NOMO-1 (cell line): ENCODE measurements at regions not wholly inside any gene's neighbourhood (a gene's known extent, or its start where the extent isn't known, plus 50 kb on each side); places are given as distances from the start of the nearest gene placed in this dataset.

ENCODE experiments used
- DNase-seq, 2 experiments: peaks; one replicate each; lab custom pipeline; 2025; ENCODE audit not compliant: unreplicated experiment in 2 of 2; lab: John Stamatoyannopoulos, UW

DNA sequence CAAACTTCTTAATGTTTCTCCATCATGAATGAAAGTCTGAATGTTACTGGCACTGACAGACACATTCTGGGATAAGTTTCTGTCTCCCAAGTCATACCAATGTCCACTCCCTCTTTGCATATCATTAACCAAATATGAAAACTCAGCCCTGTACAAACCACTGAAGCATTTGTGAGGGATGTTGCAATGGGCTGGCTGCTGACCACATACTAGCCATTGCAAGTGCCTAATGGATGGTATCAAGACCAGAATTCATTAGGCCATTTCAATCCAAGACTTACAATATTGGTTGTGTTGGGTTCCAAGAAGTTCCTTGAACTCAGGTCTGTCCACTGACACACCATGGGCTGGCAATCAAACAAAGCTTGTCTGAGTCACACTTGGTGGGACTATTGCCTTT is 73.8 kb downstream of the CBLN2 start:
- DNase-seq, result no peak

DNA sequence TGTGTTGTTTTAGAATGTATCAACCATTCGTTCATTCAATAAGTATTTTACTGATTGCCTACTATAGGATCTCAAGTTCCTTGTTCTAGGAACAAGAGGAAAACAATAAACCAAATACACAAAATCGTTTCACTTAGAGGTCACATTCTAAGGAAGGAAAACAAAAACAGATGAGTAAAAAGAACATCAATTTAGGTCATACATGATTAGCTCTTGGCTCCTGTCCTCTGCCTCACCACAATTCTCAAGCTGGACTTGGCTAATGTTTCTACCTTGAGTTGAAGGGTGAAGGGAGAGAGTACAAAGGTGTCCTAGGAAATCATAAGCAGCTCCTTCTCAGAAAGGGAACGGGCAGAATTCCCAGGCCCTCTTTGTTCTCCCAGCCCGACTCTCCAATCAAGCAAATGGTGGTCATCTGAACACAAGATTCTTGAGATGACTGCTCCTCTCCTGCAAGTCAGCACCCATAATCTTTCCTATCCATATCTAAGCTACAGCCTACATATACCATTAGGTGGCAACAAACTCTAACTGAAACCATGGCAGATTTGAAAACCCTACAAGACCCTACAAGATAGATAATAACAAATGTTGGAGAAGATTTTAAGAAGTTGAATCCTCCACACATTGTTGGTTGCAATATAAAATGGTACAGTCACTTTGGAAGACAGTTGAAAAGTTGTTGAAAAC is 76.0 kb downstream of the CBLN2 start:
- DNase-seq, result no peak

DNA sequence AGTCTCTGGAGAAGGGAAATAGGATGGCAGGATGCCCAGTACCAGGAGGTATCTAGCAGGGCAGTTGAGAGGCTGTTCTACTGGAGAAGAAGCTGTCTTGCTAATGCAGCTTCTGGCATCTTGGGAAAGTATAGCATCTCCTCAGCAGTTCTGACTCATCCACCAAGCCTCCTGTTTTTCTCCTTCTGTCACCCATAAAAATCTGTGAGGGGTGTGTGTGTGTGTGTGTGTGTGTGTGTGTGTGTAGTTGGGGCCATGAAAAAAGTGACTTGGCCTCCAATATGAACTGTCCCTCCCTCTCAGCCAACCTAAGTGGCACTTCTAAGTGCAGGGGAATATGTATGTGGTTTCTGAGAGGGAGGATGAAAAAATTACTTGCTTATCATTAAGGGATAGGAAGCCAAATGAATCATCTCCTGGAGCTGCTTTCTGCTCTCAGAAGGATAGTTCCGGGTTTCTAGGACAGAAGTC is 83.9 kb downstream of the CBLN2 start:
- DNase-seq, result no peak

DNA sequence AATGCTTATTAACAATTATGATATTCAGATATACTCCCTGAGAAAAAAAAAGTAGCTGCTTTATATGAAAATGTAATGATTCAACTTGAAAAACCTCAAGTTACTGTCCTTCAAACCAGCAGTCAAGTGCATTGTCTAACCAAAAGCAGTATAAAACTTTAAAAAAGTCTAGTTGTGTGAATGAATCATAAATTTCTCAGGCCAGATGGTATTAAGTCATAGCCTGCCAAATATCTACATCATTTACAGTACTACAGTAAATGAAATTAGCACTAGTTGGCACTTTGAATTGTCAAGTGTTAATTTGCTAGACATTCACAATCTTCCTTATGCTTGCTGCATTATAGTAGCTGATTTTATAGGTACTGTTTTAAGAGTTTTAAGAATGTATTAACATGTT is 85.9 kb downstream of the CBLN2 start:
- DNase-seq, result no peak

DNA sequence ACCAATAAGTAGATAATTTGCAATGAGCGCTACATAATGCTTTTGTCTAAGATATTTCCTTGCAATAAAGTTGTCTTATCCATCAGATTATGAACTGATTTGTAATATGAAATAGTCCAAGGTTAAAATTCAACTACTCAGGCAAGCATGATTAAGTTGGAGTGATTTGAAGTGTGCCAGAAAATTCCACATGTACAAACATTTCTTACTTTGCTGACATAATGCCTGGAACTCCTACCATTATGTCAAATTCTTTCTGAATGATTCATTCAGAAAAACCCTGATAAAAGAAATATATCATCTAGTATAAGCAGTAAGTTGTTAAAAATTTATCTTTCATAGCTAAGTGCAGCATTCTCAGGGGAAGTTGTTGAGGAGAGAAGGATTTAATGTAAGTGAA is 87.3 kb downstream of the CBLN2 start:
- DNase-seq, result no peak

DNA sequence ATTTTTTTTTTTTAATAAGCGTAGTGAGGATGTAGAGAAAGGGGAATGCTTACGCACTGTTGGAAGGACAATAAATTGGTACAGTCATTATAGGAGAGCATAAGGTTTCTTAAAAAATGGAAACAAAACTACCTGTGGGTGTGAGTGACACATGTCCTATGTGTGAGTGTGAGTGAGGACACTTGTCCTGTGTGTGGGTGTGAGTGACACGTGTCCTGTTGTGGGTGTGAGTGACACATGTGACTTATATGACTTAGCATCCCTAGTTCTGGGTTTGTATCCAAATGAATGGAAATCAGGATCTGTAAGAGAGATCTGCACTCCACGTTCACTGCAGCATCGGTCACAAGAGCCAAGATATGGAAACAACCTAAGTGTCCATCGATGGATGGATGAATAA is 91.8 kb downstream of the CBLN2 start:
- no peak for DNase-seq

DNA sequence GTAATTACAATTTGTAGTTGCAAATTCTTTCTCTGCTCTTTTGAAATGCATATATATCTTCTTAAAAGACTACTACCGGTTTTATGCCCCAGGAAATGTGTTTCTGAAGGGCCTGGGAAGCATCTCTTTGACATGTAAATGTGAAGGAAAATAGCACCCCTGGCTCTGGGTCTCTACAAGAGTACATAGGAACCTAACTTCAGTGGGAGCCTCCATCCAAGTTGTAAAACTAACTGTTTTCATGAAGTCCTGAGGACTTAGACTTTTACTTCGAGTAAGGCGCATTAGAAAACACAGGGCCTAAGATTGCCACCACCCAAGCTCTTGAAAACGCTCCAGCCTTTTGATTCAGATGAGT is 99.4 kb downstream of the CBLN2 start:
- DNase-seq, result no peak

DNA sequence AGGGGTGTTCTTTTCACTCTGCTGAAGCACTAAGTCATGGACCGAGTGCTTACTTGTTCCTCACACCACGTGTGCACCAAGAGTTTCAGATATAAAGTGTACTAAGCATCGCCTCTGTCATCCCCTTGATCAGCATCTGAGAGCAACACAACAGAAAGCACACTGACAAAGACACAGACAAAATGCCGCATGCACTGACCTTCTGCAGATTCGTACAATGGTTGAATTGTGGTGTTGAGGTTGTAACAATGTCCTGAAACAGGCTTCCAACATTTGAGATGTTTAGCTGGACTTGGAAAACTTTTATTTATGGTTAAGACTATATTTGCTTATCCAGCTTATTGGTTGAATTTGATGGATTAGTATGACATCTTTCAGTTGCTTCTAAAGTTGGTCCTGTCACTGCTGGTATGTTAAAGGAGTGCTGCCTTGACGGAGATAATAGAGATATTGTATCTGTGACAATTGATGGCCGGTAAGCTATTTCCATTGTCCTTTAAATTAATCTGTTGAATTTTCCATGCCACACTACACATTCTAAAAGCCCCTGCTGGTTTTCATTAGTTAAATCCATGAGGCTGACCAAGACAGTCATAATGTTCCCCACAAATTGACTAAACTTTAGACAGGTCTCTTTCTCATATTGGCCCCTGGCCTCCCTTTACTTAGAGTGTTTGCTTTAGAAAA is 99.9 kb downstream of the CBLN2 start:
- no peak for DNase-seq

DNA sequence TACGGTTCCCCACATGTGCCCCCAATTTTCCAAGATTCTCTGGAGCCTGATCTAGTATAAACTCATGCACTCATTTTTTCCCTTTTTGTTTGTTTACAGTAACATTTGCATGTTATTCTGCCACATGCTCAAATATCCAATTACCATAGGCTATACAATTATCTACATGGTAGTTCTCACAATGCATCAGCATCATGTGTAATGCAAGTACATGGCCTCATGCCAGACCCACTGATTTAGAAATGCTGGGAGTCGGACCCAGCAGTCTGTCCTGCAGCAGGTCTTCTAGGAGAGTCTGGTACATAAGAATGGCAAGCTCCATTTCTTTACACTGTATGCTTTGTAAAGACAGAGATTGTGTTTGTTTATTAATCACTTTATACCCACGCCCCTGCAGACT is 107.7 kb downstream of the CBLN2 start:
- DNase-seq, result no peak

DNA sequence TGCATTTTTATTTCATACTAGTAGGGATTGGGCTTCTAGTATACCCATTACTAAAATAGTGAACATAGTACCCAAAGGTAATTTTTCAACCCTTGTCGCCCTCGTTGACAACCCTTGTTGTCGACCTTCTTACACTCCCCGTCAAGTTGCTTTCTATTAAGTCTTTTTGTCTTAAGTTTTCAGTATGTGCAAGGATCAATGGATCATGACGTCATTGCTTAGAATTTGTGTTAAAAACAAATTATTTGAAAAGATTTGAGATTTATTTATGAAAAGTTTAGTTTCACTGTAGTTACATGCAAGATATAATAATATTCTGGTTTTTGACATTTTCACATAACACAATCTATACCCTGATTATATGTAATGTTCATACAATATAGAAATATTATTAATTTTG is 110.4 kb downstream of the CBLN2 start:
- DNase-seq, result no peak

DNA sequence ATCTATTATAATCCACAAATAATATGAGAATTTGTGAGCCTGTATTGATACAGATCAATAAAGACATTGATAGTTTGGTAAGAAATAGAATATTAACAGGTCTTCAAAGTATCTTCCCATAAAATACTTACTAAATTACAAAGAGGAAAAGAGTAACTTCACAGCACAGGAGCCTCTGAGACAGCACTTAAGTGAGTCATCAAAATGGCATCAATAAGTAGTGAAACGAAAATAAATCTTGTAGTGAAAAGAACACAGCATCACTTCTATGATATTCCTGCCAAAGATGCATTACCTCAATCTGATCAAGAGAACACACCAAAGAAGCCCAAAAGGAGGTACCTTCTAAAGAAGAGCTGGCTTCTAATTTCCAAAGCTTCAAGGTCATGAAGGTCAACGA is 116.4 kb downstream of the CBLN2 start:
- DNase-seq, result no peak

DNA sequence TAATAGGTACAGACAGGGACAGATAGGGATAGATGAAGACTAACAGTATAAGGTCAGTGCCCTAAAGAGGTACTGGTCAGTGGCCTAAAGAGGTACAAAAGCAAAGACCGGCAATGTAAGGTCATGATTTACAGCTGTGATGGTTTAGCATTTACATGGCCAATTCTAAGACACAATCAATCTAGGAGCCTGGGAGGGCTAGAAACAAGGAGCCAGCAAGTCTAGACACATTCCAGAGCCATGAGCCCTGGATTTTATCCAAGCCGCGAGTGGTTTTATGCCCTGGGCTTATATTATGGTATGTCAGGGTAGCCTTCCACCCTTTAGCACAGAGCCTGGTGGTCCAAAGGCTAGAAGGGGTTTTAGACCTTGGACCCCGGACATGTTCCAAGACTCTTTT is 124.2 kb downstream of the CBLN2 start:
- no peak for DNase-seq

DNA sequence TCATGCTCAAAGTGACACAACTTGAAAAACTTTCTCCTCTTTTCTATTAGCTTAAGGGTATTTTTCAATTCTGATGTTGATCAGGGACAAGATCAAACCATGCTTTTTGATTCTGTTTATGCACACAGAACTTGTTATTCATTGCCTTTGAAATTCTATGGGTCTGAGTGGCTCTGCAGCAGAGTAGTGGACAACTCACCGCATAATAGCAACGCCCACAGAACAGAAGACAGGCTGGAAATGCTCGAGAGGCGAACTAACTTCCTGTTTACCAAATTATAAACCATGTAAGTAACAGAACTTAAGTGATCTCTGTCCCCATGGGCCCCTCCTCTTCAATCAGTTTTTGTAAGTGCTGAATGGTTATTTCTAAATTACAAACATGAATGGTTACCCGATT is 131.2 kb downstream of the CBLN2 start:
- DNase-seq, result no peak

DNA sequence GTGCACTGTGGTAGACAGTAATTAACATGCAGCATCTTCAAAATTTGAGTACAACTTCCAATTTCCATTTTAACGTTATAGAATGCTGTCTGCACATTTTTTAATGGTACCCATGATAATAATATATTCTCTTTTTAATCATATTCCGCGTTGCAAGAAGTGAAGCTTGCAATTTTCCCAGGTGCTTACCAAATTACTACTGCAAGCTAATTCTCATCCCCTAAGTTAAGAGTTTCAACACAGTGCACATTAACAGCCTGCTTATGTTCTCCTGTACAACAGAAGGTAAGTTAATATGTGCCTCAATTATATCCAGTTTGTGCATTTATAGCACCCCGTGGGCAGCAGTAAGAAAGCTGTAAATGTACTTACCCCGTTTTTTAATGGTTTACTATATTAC is 132.9 kb downstream of the CBLN2 start:
- no peak for DNase-seq

DNA sequence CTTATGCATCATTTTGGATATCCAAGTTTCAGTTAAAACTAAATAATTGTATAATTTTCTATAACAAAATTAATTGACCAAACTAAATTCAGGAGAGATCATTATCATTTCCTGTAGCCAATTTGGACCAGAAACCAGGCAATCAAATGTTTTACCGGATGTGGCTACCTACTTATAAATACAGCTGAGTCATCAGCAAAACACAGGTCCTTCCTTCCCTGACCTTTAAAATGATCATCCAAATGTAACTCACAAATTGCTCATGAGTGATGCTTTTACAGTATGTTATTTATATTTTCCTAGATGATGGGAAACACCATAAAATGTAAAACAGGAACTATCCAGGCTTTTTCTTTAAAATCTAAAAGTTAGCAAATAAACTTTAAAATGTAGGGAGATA is 133.7 kb downstream of the CBLN2 start:
- no peak for DNase-seq

DNA sequence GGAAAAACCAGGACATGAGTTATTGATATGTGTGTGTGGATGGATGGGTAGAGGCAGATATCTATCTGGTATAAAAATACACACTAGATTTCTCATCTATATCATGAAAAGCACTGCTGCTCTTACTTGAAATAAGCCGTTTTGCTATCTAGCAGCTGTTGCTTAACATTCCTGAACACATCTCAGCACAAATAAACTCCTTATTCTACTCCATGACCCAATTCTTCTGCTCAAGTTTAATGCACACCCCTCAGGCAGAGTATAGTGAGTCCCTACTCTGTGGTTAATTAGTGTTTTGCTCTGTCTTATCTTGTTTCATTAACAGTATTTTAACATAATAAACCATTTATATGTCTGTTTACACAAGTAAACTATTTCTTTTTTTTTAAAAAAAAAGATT is 134.2 kb downstream of the CBLN2 start:
- DNase-seq, result no peak

DNA sequence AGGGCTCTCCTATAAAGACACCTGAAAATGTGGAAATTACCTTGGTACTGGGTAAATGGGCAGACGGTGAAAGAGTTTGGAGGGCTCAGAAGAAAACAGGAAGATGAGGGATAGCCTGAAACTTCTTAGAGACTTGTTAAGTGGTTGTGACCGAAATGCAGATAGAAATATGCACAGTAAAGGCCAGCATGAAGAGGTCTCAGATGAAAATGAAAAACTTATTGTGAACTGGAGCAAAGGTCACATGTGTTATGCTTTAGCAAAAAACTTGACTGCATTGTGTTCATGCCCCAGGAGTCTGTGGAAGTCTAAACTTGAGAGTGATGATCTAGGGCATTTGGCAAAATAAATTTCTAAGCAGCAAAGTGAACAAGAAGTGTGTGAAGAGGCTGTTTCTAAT is 137.1 kb downstream of the CBLN2 start:
- DNase-seq, result no peak

DNA sequence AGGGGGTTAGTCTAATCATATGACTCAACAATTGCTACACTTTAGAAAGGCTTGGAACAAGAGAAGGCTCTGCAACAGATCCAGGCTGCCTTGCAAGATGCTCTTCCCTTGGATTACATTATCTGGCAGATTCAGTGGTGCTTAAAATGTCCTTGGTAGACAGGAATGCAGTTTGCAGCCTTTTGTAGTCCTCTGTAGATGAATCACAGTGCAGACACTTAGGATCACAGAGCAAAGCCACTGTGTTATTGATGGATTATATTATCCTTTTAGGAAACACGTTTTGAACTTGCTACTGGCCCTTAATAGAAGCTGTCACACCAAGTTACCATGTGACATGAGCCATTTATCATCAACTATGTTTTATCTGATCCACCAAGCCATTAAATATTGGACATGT is 152.2 kb downstream of the CBLN2 start:
- DNase-seq, result no peak

DNA sequence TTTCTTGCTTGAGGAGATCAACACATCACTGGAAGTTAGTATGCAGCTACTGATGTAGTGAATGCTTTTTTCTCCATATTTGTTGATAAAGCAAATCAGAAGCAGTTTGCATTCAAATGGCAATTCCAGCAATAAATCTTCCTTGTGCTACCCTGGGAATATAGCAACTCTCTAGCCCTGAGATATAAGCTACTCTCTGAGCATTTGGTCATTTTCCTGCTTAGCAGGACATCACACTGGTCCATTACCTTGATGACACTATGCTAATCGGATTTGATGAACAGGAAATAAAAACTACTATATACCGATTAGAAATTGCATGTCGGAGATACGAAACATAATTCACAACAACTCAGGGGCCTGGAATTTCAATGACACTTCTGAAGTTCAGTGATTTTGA is 152.7 kb downstream of the CBLN2 start:
- no peak for DNase-seq

DNA sequence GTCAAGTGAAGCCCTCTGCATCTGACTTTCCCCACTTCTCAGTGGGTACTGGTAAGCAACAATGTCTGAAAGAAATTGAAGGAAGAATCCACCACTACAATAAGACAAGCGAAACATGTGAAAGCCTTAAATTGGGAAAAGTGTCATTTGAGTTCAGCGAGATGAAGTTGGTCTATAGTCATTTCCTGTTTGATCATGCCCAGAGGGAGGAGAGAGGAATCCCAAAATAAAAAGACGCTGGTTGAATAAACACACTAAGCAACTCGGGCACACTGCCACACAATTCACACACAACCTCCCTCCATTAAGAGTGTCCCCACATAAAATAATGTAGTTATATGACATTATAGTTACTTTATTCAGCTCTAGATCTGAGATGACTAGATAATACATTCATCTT is 166.1 kb downstream of the CBLN2 start:
- DNase-seq, result no peak

DNA sequence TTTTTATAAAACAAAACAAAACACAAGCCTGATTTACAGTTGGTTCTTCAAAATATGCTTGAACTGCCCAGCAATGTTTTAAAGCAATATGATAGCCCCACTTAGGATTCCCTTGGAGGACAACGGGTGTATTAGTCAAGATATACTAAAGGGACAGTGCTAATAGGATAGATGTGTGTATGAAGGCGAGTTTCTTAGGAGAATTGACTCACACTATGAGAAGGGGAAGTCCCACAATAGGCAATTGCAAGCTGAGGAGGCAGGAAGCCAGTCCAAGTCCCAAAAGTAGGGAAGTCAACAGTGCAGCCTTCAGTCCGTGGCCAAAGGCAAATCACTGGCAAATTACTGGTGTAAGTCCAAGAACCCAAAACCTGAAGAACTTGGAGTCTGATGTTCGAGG is 167.9 kb downstream of the CBLN2 start:
- DNase-seq, result no peak

DNA sequence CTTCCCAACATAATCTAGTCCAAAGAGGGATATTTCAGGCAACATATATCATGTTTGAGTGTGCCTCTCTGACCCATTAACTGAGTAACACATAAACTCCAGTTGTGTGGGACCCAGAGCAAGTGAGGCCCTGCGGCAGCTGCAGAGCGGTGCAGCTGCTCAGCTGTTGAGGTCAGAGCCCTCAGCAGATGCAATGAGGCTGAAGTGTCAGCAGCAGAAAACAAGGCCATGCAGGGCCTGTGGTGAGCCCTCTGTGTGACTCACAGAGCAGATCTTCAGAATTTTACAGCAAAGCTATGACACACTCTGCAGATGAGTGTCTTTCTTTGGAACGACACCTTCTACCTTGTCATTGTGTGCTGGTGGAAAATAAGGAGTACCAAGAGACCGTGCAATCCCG is 168.5 kb downstream of the CBLN2 start:
- DNase-seq, result no peak

DNA sequence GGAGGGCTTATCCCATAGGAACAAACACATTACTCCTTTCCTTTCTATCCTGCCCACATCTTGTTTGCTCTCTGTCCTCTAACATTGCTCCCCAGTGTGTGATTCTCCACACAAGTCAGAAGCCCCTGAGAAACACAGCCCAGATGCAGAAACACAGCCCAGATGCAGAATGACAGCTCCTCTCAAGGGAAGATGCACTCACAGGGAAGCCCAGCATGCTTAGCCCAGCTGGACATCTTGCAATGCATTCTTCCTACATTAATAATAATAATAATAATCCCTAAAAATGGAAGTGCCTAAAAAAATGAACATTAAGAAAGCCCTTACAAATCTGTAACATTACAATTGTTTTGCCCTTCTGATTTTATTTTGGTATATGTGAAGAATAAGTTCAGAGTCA is 172.1 kb downstream of the CBLN2 start:
- no peak for DNase-seq
